ENCODE measurements at regions not wholly inside any gene's neighbourhood (a gene's known extent, or its start where the extent isn't known, plus 50 kb on each side); places are given as distances from the start of the nearest gene placed in this dataset.

- no peak for TF ChIP-seq POLR2A (IDR thresholded peaks at IDR 0.05)
- no peak for TF ChIP-seq CTCF (IDR thresholded peaks at IDR 0.05)
- TF ChIP-seq POLR2AphosphoS5 (IDR thresholded peaks at IDR 0.05; ENCODE audit: insufficient read depth in 1 of 2, low read depth in 1 of 2), result no peak
- H3K36me3 ChIP-seq, result no peaks in the 10 kb centered on the region
- no peak for DNase-seq (ENCODE audit: extremely low spot score in 2 of 2)
- H3K27me3 ChIP-seq, result no peaks in the 10 kb centered on the region
- intact Hi-C loops (cut with DNase I), result no loop called here
- no peak overlapping the region for H3K27ac ChIP-seq
- H3K4me3 ChIP-seq, result no peak overlapping the region
- no peaks in the 10 kb centered on the region for H3K9me3 ChIP-seq
- H3K4me1 ChIP-seq, result no peaks in the 10 kb centered on the region
Measured at GRCh38 chr1:110752941-110753725, 78.4 kb upstream of the KCNA3 start.

- Histone ChIP-seq H3K4me1 (no peaks in the 10 kb centered on the region), H3K36me3 (no peaks in the 10 kb centered on the region), H3K27me3 (no peaks in the 10 kb centered on the region), H3K27ac (no peak overlapping the region), H3K9me3 (no peaks in the 10 kb centered on the region), H3K4me3 (no peak overlapping the region)
- intact Hi-C loops (cut with DNase I), result no loop called here
- TF ChIP-seq POLR2A (IDR thresholded peaks at IDR 0.05) (no peak), POLR2AphosphoS5 (IDR thresholded peaks at IDR 0.05; ENCODE audit: insufficient read depth in 1 of 2, low read depth in 1 of 2) (no peak), CTCF (IDR thresholded peaks at IDR 0.05) (no peak)
- DNase-seq (ENCODE audit: extremely low spot score in 2 of 2), result no peak
Measured at GRCh38 chr1:110750562-110750961, 75.8 kb upstream of the KCNA3 start.

- no peaks in the 10 kb centered on the region for H3K4me1 ChIP-seq
- H3K9me3 ChIP-seq, result no peaks in the 10 kb centered on the region
- DNase-seq (ENCODE audit: extremely low spot score in 2 of 2), result no peak
- no peaks in the 10 kb centered on the region for H3K36me3 ChIP-seq
- no peak for TF ChIP-seq CTCF (IDR thresholded peaks at IDR 0.05)
- no peak for TF ChIP-seq POLR2A (IDR thresholded peaks at IDR 0.05)
- no peak for TF ChIP-seq POLR2AphosphoS5 (IDR thresholded peaks at IDR 0.05; ENCODE audit: insufficient read depth in 1 of 2, low read depth in 1 of 2)
- no peak overlapping the region for H3K4me3 ChIP-seq
- no peak overlapping the region for H3K27ac ChIP-seq
- no peaks in the 10 kb centered on the region for H3K27me3 ChIP-seq
- intact Hi-C loops (cut with DNase I), result no loop called here
Measured at GRCh38 chr1:110749960-110750359, 75.2 kb upstream of the KCNA3 start.

GRCh38 chr1:110746644-110747259, 72.0 kb upstream of the KCNA3 start:
- no peaks in the 10 kb centered on the region for H3K36me3 ChIP-seq
- intact Hi-C loops (cut with DNase I), result no loop called here
- H3K27me3 ChIP-seq, result no peaks in the 10 kb centered on the region
- no peaks in the 10 kb centered on the region for H3K4me1 ChIP-seq
- no peak overlapping the region for H3K4me3 ChIP-seq
- DNase-seq (ENCODE audit: extremely low spot score in 2 of 2), result no peak
- H3K27ac ChIP-seq, result no peak overlapping the region
- no peaks in the 10 kb centered on the region for H3K9me3 ChIP-seq
- TF ChIP-seq POLR2A (IDR thresholded peaks at IDR 0.05) (no peak), POLR2AphosphoS5 (IDR thresholded peaks at IDR 0.05; ENCODE audit: insufficient read depth in 1 of 2, low read depth in 1 of 2) (no peak), CTCF (IDR thresholded peaks at IDR 0.05) (no peak)

GRCh38 chr1:110743397-110743796, 68.7 kb upstream of the KCNA3 start:
- Histone ChIP-seq H3K36me3 (no peaks in the 10 kb centered on the region), H3K27ac (no peak overlapping the region), H3K4me3 (no peak overlapping the region), H3K4me1 (no peaks in the 10 kb centered on the region), H3K9me3 (no peaks in the 10 kb centered on the region), H3K27me3 (no peaks in the 10 kb centered on the region)
- intact Hi-C loops (cut with DNase I), result no loop called here
- TF ChIP-seq POLR2A (IDR thresholded peaks at IDR 0.05) (no peak), CTCF (IDR thresholded peaks at IDR 0.05) (no peak), POLR2AphosphoS5 (IDR thresholded peaks at IDR 0.05; ENCODE audit: insufficient read depth in 1 of 2, low read depth in 1 of 2) (no peak)
- no peak for DNase-seq (ENCODE audit: extremely low spot score in 2 of 2)
